ENCODE measurements at regions not wholly inside any gene's neighbourhood (a gene's known extent, or its start where the extent isn't known, plus 50 kb on each side); places are given as distances from the start of the nearest gene placed in this dataset.

- H3K4me3 ChIP-seq (ENCODE audit: low read depth, low read length), result no peak overlapping the region
- in situ Hi-C loops (cut with HindIII; ENCODE audit: low sequenced_read_pairs), result no loop called here
- TF ChIP-seq, protein P1, sequence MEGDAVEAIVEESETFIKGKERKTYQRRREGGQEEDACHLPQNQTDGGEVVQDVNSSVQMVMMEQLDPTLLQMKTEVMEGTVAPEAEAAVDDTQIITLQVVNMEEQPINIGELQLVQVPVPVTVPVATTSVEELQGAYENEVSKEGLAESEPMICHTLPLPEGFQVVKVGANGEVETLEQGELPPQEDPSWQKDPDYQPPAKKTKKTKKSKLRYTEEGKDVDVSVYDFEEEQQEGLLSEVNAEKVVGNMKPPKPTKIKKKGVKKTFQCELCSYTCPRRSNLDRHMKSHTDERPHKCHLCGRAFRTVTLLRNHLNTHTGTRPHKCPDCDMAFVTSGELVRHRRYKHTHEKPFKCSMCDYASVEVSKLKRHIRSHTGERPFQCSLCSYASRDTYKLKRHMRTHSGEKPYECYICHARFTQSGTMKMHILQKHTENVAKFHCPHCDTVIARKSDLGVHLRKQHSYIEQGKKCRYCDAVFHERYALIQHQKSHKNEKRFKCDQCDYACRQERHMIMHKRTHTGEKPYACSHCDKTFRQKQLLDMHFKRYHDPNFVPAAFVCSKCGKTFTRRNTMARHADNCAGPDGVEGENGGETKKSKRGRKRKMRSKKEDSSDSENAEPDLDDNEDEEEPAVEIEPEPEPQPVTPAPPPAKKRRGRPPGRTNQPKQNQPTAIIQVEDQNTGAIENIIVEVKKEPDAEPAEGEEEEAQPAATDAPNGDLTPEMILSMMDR (IDR thresholded peaks at IDR 0.05; ENCODE audit: low read depth, low read length, missing control alignments), result no peak
- no peak for DNase-seq (ENCODE audit: low read depth)
These were observed 267.9 kb upstream of the NPSR1 start for GRCh38 chr7:34390103-34390502.

DNA sequence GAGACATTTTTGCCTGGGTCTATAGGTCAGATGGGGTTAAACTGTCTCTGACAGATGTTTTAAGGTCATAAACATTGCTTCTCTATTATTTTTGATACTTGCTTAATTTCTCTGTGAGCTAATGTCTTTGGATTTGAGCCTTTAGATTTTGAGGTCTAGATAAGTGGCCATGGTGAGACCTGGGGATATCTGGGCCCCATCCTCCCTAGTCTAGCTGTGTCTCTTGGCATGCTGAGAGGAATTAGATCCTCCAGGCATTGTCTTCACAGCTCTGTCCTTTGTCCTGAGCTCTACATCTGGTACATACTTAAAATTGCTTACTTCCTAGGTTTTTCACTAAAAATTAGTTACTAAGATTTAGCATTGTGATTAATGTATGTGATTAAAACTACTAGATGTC lies 265.0 kb upstream of the NPSR1 start:
- TF ChIP-seq, protein P1 (IDR thresholded peaks at IDR 0.05; ENCODE audit: low read depth, low read length, missing control alignments), result no peak
- DNase-seq (ENCODE audit: low read depth), result no peak
- in situ Hi-C loops (cut with HindIII; ENCODE audit: low sequenced_read_pairs), result no loop called here
- H3K4me3 ChIP-seq (ENCODE audit: low read depth, low read length), result no peak overlapping the region

GRCh38 chr7:34396437-34397064 lies 261.5 kb upstream of the NPSR1 start:
- TF ChIP-seq, protein P1 (IDR thresholded peaks at IDR 0.05; ENCODE audit: low read depth, low read length, missing control alignments), result no peak
- in situ Hi-C loops (cut with HindIII; ENCODE audit: low sequenced_read_pairs), result no loop called here
- DNase-seq (ENCODE audit: low read depth), result no peak
- H3K4me3 ChIP-seq (ENCODE audit: low read depth, low read length), result no peak overlapping the region

GRCh38 chr7:34401776-34402175 lies 256.2 kb upstream of the NPSR1 start:
- no peak overlapping the region for H3K4me3 ChIP-seq (ENCODE audit: low read depth, low read length)
- in situ Hi-C loops (cut with HindIII; ENCODE audit: low sequenced_read_pairs), result no loop called here
- DNase-seq (ENCODE audit: low read depth), result no peak
- TF ChIP-seq, protein P1 (IDR thresholded peaks at IDR 0.05; ENCODE audit: low read depth, low read length, missing control alignments), result no peak

GRCh38 chr7:34406848-34407530 lies 251.0 kb upstream of the NPSR1 start:
- DNase-seq (ENCODE audit: low read depth), result no peak
- in situ Hi-C loops (cut with HindIII; ENCODE audit: low sequenced_read_pairs), result no loop called here
- no peak overlapping the region for H3K4me3 ChIP-seq (ENCODE audit: low read depth, low read length)
- TF ChIP-seq, protein P1 (IDR thresholded peaks at IDR 0.05; ENCODE audit: low read depth, low read length, missing control alignments), result no peak

- DNase-seq (ENCODE audit: low read depth), result no peak
- TF ChIP-seq, protein P1 (IDR thresholded peaks at IDR 0.05; ENCODE audit: low read depth, low read length, missing control alignments), result no peak
- no peak overlapping the region for H3K4me3 ChIP-seq (ENCODE audit: low read depth, low read length)
- in situ Hi-C loops (cut with HindIII; ENCODE audit: low sequenced_read_pairs), result no loop called here
These were observed 250.4 kb upstream of the NPSR1 start for GRCh38 chr7:34407586-34407985.

All from astrocyte of the cerebellum (primary cell).